ENCODE measurements at regions not wholly inside any gene's neighbourhood (a gene's known extent, or its start where the extent isn't known, plus 50 kb on each side); places are given as distances from the start of the nearest gene placed in this dataset.
"Not testable (repeated sequence)": the region's sequence is repeated elsewhere in the genome, so short reads cannot be mapped to it uniquely, and the experiment has no call there.

GRCh38 chr2:224222974-224223373, 178.9 kb downstream of the FAM124B start:
- TF ChIP-seq CTCF (IDR thresholded peaks at IDR 0.05) = no peak
- no peak for ATAC-seq (ENCODE audit: low FRiP score)
- DNase-seq (ENCODE audit: low spot score) = no peak

DNA sequence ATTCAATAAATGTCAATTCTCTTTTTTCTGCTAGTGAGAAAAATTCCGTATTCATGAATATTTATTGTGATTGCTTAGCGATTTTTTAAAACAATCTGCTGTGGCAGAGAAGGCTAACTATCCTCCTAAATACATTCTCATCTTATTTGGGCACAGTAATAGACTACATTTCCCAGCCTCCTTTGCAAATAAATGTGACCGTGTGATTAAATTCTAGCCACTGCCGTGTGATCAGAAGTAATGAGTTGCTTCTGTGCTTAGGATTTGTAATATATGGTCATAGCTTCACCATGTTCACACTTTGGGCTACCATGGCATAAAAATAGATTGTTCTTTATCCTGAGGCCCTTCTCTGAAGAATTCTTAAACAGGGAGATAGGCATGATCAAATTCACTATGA, 179.6 kb downstream of the FAM124B start:
- no peak for ATAC-seq (ENCODE audit: low FRiP score)
- TF ChIP-seq CTCF (IDR thresholded peaks at IDR 0.05) = no peak
- DNase-seq (ENCODE audit: low spot score) = no peak

- no peak for TF ChIP-seq CTCF (IDR thresholded peaks at IDR 0.05)
- DNase-seq (ENCODE audit: low spot score) (no peak), ATAC-seq (ENCODE audit: low FRiP score) (peak; percentile 88)
Observed at GRCh38 chr2:224221455-224221913, 180.4 kb downstream of the FAM124B start.

GRCh38 chr2:224220586-224221255, 181.2 kb downstream of the FAM124B start:
- peak; percentile 21 for ATAC-seq (ENCODE audit: low FRiP score)
- no peak for TF ChIP-seq CTCF (IDR thresholded peaks at IDR 0.05)
- no peak for DNase-seq (ENCODE audit: low spot score)

- DNase-seq (ENCODE audit: low spot score) = no peak
- TF ChIP-seq CTCF (IDR thresholded peaks at IDR 0.05) = no peak
- no peak for ATAC-seq (ENCODE audit: low FRiP score)
Observed at GRCh38 chr2:224219781-224220180, 180.7 kb upstream of the SERPINE2 start.

DNA sequence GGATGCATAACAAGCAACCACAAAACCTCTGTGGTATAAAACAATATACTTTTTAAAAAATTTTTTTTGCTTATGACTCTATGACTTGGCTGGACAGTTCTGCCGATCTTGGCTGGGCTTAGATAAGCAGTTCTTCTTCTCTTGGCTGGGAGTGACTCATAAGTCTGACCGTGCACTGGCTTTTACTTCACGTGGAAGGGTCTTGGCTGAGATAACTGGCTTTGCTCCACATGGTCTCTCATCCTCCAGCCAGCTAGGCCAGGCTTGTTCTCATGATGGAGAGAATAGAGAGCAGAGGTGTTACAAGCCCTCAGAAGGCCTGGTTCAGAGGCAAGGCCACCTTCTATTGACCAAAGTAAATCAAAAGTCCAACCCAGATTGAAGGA, 178.9 kb upstream of the SERPINE2 start:
- TF ChIP-seq CTCF (IDR thresholded peaks at IDR 0.05) = no peak
- ATAC-seq (ENCODE audit: low FRiP score) (no peak), DNase-seq (ENCODE audit: low spot score) (no peak)

- no peak for DNase-seq (ENCODE audit: low spot score)
- no peak for TF ChIP-seq CTCF (IDR thresholded peaks at IDR 0.05)
- ATAC-seq (ENCODE audit: low FRiP score) = no peak
Observed at GRCh38 chr2:224217233-224217961, 178.3 kb upstream of the SERPINE2 start.

GRCh38 chr2:224215611-224216010, 176.5 kb upstream of the SERPINE2 start:
- not testable (repeated sequence) for DNase-seq (ENCODE audit: low spot score); ATAC-seq (ENCODE audit: low FRiP score)

All from omental fat pad (tissue), 3 donors.